HCT116 (cell line): ENCODE measurements at regions not wholly inside any gene's neighbourhood (a gene's known extent, or its start where the extent isn't known, plus 50 kb on each side); places are given as distances from the start of the nearest gene placed in this dataset.

ENCODE experiments used
- CBX3 ChIP-seq: IDR thresholded peaks from 2 replicates; pipeline ENCODE4 v1.6.1; 2012; ENCODE audit warnings: low read depth
- EGR1 ChIP-seq: IDR thresholded peaks from 2 replicates; pipeline ENCODE4 v1.6.1; 2012; ENCODE audit warnings: low read depth
- EZH2 ChIP-seq: fragments of 200-600 bp; sonication (generic); IDR thresholded peaks from 2 replicates; pipeline ENCODE4 v1.6.1; 2017; ENCODE audit warnings: antibody characterized with exemption, mixed run types
- EZH2phosphoT487 ChIP-seq: fragments of 200-600 bp; IDR thresholded peaks from 2 replicates; pipeline ENCODE4 v1.6.1; 2018; ENCODE audit warnings: antibody characterized with exemption, borderline replicate concordance
- POLR2A ChIP-seq: IDR thresholded peaks from 2 replicates; pipeline ENCODE4 v1.7.0; 2011; ENCODE audit warnings: borderline replicate concordance; ENCODE audit not compliant: insufficient read depth, insufficient read length; ENCODE audit errors: extremely low read depth
- POLR2AphosphoS5 ChIP-seq: IDR thresholded peaks from 2 replicates; pipeline ENCODE4 v1.6.1; 2011; ENCODE audit warnings: mild to moderate bottlenecking, low read depth, low read length, moderate library complexity
- TCF7L2 ChIP-seq: IDR thresholded peaks from 2 replicates; pipeline ENCODE4 v1.7.0; 2011; ENCODE audit warnings: borderline replicate concordance, inconsistent platforms; ENCODE audit not compliant: insufficient read depth, insufficient read length; ENCODE audit errors: extremely low read depth
- TF ChIP-seq, protein P1 (sequence below), 3 experiments: fragments of 200-600 bp in 1 of 3; sonication (generic) in 1 of 3; IDR thresholded peaks in 2 of 3; conservative IDR thresholded peaks in 1 of 3; 2 replicates each; pipeline ENCODE4 v1.5.1; 2012 to 2017; ENCODE audit warnings: low read depth in 2 of 3, low read length in 2 of 3, antibody characterized with exemption in 1 of 3, borderline replicate concordance in 1 of 3, control low read depth in 1 of 3, mild to moderate bottlenecking in 1 of 3, mixed read lengths in 1 of 3, mixed run types in 1 of 3, moderate library complexity in 1 of 3; ENCODE audit not compliant: insufficient read depth in 1 of 3
- TF ChIP-seq, protein P2 (sequence below): IDR thresholded peaks from 2 replicates; pipeline ENCODE4 v1.6.1; 2012
- TF ChIP-seq, protein P3 (sequence below): IDR thresholded peaks from 2 replicates; pipeline ENCODE4 v1.6.1; 2012

DNA sequence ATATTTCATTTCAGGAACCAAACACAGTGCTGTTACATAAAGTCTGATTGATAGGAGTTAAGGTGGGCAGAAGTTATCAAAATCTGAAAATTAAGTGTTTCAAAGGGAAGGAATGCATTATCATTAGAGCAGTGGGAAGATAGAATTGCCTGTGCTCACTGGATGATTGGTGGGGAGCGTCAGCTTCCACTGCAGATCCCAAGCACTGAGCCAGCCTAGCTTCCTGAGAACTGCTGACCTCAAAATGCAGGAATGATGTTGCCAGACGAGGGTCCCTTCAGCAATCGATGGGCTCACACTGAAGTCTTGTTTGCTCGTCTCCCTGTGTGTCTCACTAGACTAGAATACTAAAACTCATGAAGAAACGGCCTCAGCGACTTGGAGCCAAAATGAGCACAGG is 110.0 kb upstream of the PHACTR1 start:
- TF ChIP-seq POLR2A (no peak), CBX3 (no peak), TCF7L2 (no peak), POLR2AphosphoS5 (no peak), EZH2 (no peak), EZH2phosphoT487 (no peak), EGR1 (no peak)
- TF ChIP-seq, protein P1, sequence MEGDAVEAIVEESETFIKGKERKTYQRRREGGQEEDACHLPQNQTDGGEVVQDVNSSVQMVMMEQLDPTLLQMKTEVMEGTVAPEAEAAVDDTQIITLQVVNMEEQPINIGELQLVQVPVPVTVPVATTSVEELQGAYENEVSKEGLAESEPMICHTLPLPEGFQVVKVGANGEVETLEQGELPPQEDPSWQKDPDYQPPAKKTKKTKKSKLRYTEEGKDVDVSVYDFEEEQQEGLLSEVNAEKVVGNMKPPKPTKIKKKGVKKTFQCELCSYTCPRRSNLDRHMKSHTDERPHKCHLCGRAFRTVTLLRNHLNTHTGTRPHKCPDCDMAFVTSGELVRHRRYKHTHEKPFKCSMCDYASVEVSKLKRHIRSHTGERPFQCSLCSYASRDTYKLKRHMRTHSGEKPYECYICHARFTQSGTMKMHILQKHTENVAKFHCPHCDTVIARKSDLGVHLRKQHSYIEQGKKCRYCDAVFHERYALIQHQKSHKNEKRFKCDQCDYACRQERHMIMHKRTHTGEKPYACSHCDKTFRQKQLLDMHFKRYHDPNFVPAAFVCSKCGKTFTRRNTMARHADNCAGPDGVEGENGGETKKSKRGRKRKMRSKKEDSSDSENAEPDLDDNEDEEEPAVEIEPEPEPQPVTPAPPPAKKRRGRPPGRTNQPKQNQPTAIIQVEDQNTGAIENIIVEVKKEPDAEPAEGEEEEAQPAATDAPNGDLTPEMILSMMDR (IDR thresholded peaks at IDR 0.05 in 2 of 3, conservative IDR thresholded peaks at IDR 0.05 in 1 of 3; ENCODE audit: borderline replicate concordance in 1 of 3, insufficient read depth in 1 of 3, low read depth in 2 of 3, low read length in 2 of 3): no peak
- TF ChIP-seq, protein P2, sequence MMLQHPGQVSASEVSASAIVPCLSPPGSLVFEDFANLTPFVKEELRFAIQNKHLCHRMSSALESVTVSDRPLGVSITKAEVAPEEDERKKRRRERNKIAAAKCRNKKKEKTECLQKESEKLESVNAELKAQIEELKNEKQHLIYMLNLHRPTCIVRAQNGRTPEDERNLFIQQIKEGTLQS: no peak
- TF ChIP-seq, protein P3, sequence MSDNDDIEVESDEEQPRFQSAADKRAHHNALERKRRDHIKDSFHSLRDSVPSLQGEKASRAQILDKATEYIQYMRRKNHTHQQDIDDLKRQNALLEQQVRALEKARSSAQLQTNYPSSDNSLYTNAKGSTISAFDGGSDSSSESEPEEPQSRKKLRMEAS: no peak
